ENCODE measurements at regions not wholly inside any gene's neighbourhood (a gene's known extent, or its start where the extent isn't known, plus 50 kb on each side); places are given as distances from the start of the nearest gene placed in this dataset.

- Mint-ChIP-seq H3K36me3 (ENCODE audit: unreplicated experiment) (no peaks in the 10 kb centered on the region), H3K27me3 (ENCODE audit: unreplicated experiment) (no peaks in the 10 kb centered on the region), H3K4me3 (ENCODE audit: unreplicated experiment) (peak overlapping the region; percentile 35), H3K27ac (ENCODE audit: unreplicated experiment) (peak overlapping the region; percentile 89), H3K4me1 (ENCODE audit: low read depth, unreplicated experiment) (peaks cover 6% of the 10 kb centered on the region), H3K9me3 (ENCODE audit: unreplicated experiment) (no peaks in the 10 kb centered on the region)
- peak; percentile 66 for TF ChIP-seq CTCF (IDR thresholded peaks at IDR 0.05; ENCODE audit: partially characterized antibody, unreplicated experiment)
- peak; percentile 48 for DNase-seq
Observed at GRCh38 chr11:110376711-110377324, 52.9 kb upstream of the FDX1 start.

GRCh38 chr11:110377434-110377833, 52.3 kb upstream of the FDX1 start:
- Mint-ChIP-seq H3K27me3 (ENCODE audit: unreplicated experiment) (no peaks in the 10 kb centered on the region), H3K36me3 (ENCODE audit: unreplicated experiment) (no peaks in the 10 kb centered on the region), H3K27ac (ENCODE audit: unreplicated experiment) (no peak overlapping the region), H3K4me3 (ENCODE audit: unreplicated experiment) (no peak overlapping the region), H3K4me1 (ENCODE audit: low read depth, unreplicated experiment) (peaks cover 6% of the 10 kb centered on the region), H3K9me3 (ENCODE audit: unreplicated experiment) (no peaks in the 10 kb centered on the region)
- DNase-seq = no peak
- no peak for TF ChIP-seq CTCF (IDR thresholded peaks at IDR 0.05; ENCODE audit: partially characterized antibody, unreplicated experiment)

- no peaks in the 10 kb centered on the region for H3K27me3 Mint-ChIP-seq (ENCODE audit: unreplicated experiment)
- H3K4me1 Mint-ChIP-seq (ENCODE audit: low read depth, unreplicated experiment) = peaks cover 6% of the 10 kb centered on the region
- no peak for TF ChIP-seq CTCF (IDR thresholded peaks at IDR 0.05; ENCODE audit: partially characterized antibody, unreplicated experiment)
- no peaks in the 10 kb centered on the region for H3K9me3 Mint-ChIP-seq (ENCODE audit: unreplicated experiment)
- DNase-seq = no peak
- H3K4me3 Mint-ChIP-seq (ENCODE audit: unreplicated experiment) = no peak overlapping the region
- no peaks in the 10 kb centered on the region for H3K36me3 Mint-ChIP-seq (ENCODE audit: unreplicated experiment)
- no peak overlapping the region for H3K27ac Mint-ChIP-seq (ENCODE audit: unreplicated experiment)
Observed at GRCh38 chr11:110379261-110379660, 50.5 kb upstream of the FDX1 start.

- H3K4me3 Mint-ChIP-seq (ENCODE audit: unreplicated experiment) = no peak overlapping the region
- H3K27me3 Mint-ChIP-seq (ENCODE audit: unreplicated experiment) = no peaks in the 10 kb centered on the region
- no peak for DNase-seq
- H3K27ac Mint-ChIP-seq (ENCODE audit: unreplicated experiment) = no peak overlapping the region
- no peaks in the 10 kb centered on the region for H3K9me3 Mint-ChIP-seq (ENCODE audit: unreplicated experiment)
- peaks cover 6% of the 10 kb centered on the region for H3K4me1 Mint-ChIP-seq (ENCODE audit: low read depth, unreplicated experiment)
- H3K36me3 Mint-ChIP-seq (ENCODE audit: unreplicated experiment) = no peaks in the 10 kb centered on the region
- no peak for TF ChIP-seq CTCF (IDR thresholded peaks at IDR 0.05; ENCODE audit: partially characterized antibody, unreplicated experiment)
Observed at GRCh38 chr11:110379936-110380335, 49.8 kb upstream of the FDX1 start.
